HL-60 (cell line): ENCODE measurements at regions not wholly inside any gene's neighbourhood (a gene's known extent, or its start where the extent isn't known, plus 50 kb on each side); places are given as distances from the start of the nearest gene placed in this dataset.

Source experiments
- DNase-seq, 2 experiments: peaks; one replicate each; pipeline ENCODE4 v3.0.0-alpha.2; 2010 to 2020; ENCODE audit warnings: low read depth in 1 of 2, low spot score in 1 of 2
- H3K27ac ChIP-seq: fragments of 250-450 bp; sonication (Bioruptor Pico); replicated peaks from 2 replicates; pipeline ENCODE4 v1.5.1; 2020; ENCODE audit warnings: mild to moderate bottlenecking, moderate library complexity
- H3K27me3 ChIP-seq: fragments of 250-450 bp; sonication (Bioruptor Pico); 2 replicates; pipeline ENCODE4 v1.5.1; 2021; ENCODE audit warnings: mild to moderate bottlenecking, moderate library complexity; ENCODE audit not compliant: insufficient read depth, poor library complexity, severe bottlenecking
- H3K4me3 ChIP-seq: replicated peaks from 2 replicates; pipeline ENCODE4 v1.5.1; 2011; ENCODE audit warnings: mild to moderate bottlenecking, control low read depth, low read length; ENCODE audit not compliant: insufficient read depth
- CTCF ChIP-seq: IDR thresholded peaks from one replicate; pipeline ENCODE4 v1.5.1; 2011; ENCODE audit warnings: low read length, control low read depth, inconsistent platforms; ENCODE audit not compliant: insufficient read depth
- GABPA ChIP-seq: IDR thresholded peaks from 2 replicates; pipeline ENCODE4 v1.6.1; 2012; ENCODE audit warnings: low read depth
- POLR2AphosphoS5 ChIP-seq: IDR thresholded peaks from 2 replicates; pipeline ENCODE4 v1.6.1; 2012; ENCODE audit warnings: low read depth
- REST ChIP-seq: IDR thresholded peaks from 2 replicates; pipeline ENCODE4 v1.6.1; 2012; ENCODE audit warnings: low read depth; ENCODE audit not compliant: insufficient replicate concordance
- SPI1 ChIP-seq: IDR thresholded peaks from 2 replicates; pipeline ENCODE4 v1.6.1; 2012; ENCODE audit warnings: low read depth, mild to moderate bottlenecking, borderline replicate concordance

GRCh38 chr18:40048253-40048652, 1906.8 kb upstream of the PIK3C3 start:
- H3K27ac ChIP-seq, result no peak overlapping the region
- no peak for DNase-seq
- no peak for TF ChIP-seq REST
- no peak for TF ChIP-seq SPI1
- TF ChIP-seq CTCF, result no peak
- TF ChIP-seq POLR2AphosphoS5, result no peak
- TF ChIP-seq GABPA, result no peak
- no peak overlapping the region for H3K4me3 ChIP-seq
- no peaks in the 10 kb centered on the region for H3K27me3 ChIP-seq

- TF ChIP-seq CTCF (no peak), SPI1 (no peak), REST (no peak), GABPA (no peak)
- no peaks in the 10 kb centered on the region for H3K27me3 ChIP-seq
- H3K27ac ChIP-seq, result no peak overlapping the region
- H3K4me3 ChIP-seq, result no peak overlapping the region
- DNase-seq, result no peak
Observed at GRCh38 chr18:40046596-40046995, 1908.4 kb upstream of the PIK3C3 start.

- H3K27me3 ChIP-seq, result no peaks in the 10 kb centered on the region
- TF ChIP-seq POLR2AphosphoS5 (no peak), SPI1 (no peak), REST (no peak), CTCF (no peak), GABPA (no peak)
- no peak overlapping the region for H3K4me3 ChIP-seq
- no peak overlapping the region for H3K27ac ChIP-seq
- no peak for DNase-seq
Observed at GRCh38 chr18:40041951-40042350, 1913.1 kb upstream of the PIK3C3 start.
